GM19043 (cell line): ENCODE measurements at regions not wholly inside any gene's neighbourhood (a gene's known extent, or its start where the extent isn't known, plus 50 kb on each side); places are given as distances from the start of the nearest gene placed in this dataset.
"Not testable (repeated sequence)": the region's sequence is repeated elsewhere in the genome, so short reads cannot be mapped to it uniquely, and the experiment has no call there.

Source experiments
- ATAC-seq: cut with Tn5 transposase; IDR thresholded peaks from one replicate; pipeline ENCODE4 v1.9.1; 2021; ENCODE audit warnings: low read depth; ENCODE audit not compliant: unreplicated experiment

GRCh38 chr12:89781156-89781555 is 72.5 kb upstream of the ATP2B1 start:
- ATAC-seq: no peak

- ATAC-seq: no peak
Measured at GRCh38 chr12:89779090-89779489, 70.5 kb upstream of the ATP2B1 start.

- ATAC-seq: no peak
Measured at GRCh38 chr12:89777733-89778379, 69.2 kb upstream of the ATP2B1 start.

GRCh38 chr12:89775986-89776365 is 67.3 kb upstream of the ATP2B1 start:
- no peak for ATAC-seq

GRCh38 chr12:89775063-89775985 is 66.7 kb upstream of the ATP2B1 start:
- no peak for ATAC-seq

GRCh38 chr12:89774645-89775044 is 66.0 kb upstream of the ATP2B1 start:
- ATAC-seq: no peak

GRCh38 chr12:89770391-89770790 is 61.8 kb upstream of the ATP2B1 start:
- no peak for ATAC-seq

GRCh38 chr12:89769483-89769818 is 60.8 kb upstream of the ATP2B1 start:
- ATAC-seq: no peak

- ATAC-seq: no peak
Measured at GRCh38 chr12:89768586-89769482, 60.2 kb upstream of the ATP2B1 start.

GRCh38 chr12:89765959-89766824 is 57.6 kb upstream of the ATP2B1 start:
- ATAC-seq: peak; percentile 70

GRCh38 chr12:89764164-89764563 is 55.5 kb upstream of the ATP2B1 start:
- not testable (repeated sequence) for ATAC-seq

GRCh38 chr12:89762498-89763170 is 54.0 kb upstream of the ATP2B1 start:
- no peak for ATAC-seq

GRCh38 chr12:89760783-89761182 is 52.1 kb upstream of the ATP2B1 start:
- no peak for ATAC-seq
